GM23338 (cell line): ENCODE measurements at regions not wholly inside any gene's neighbourhood (a gene's known extent, or its start where the extent isn't known, plus 50 kb on each side); places are given as distances from the start of the nearest gene placed in this dataset.

Experiments used
- ATAC-seq: fragments of 200-7000 bp; cut with Tn5 transposase; 3 replicates; pipeline ENCODE4 v1.9.1; 2020
- DNase-seq: peaks from one replicate; pipeline ENCODE4 v3.0.0-alpha.2; 2015; ENCODE audit warnings: low spot score
- H2AFZ ChIP-seq: fragments of 200-600 bp; sonication (generic); 2 replicates; pipeline ENCODE4 v1.8.0; 2016; ENCODE audit warnings: antibody characterized with exemption, mild to moderate bottlenecking, moderate library complexity
- H3F3A ChIP-seq: fragments of 200-600 bp; sonication (generic); replicated peaks from 2 replicates; pipeline ENCODE4 v1.8.0; 2017; ENCODE audit warnings: antibody characterized with exemption, mixed run types, low read depth
- H3K27ac ChIP-seq: fragments of 200-600 bp; sonication (generic); 2 replicates; pipeline ENCODE4 v1.6.1; 2016; ENCODE audit warnings: low read depth
- H3K27me3 ChIP-seq: fragments of 200-600 bp; sonication (generic); 2 replicates; pipeline ENCODE4 v1.8.0; 2016; ENCODE audit warnings: mild to moderate bottlenecking, mixed run types, moderate library complexity; ENCODE audit not compliant: insufficient read depth
- H3K36me3 ChIP-seq: fragments of 200-600 bp; sonication (generic); 2 replicates; pipeline ENCODE4 v1.8.0; 2016; ENCODE audit warnings: mild to moderate bottlenecking; ENCODE audit not compliant: insufficient read depth
- H3K4me1 ChIP-seq: fragments of 200-600 bp; sonication (generic); 2 replicates; pipeline ENCODE4 v1.8.0; 2016; ENCODE audit warnings: mild to moderate bottlenecking, moderate library complexity; ENCODE audit not compliant: insufficient read depth
- H3K4me2 ChIP-seq: fragments of 200-600 bp; sonication (generic); 2 replicates; pipeline ENCODE4 v1.7.1; 2017; ENCODE audit warnings: mixed run types
- H3K4me3 ChIP-seq: fragments of 200-600 bp; sonication (generic); 2 replicates; pipeline ENCODE4 v1.6.1; 2016; ENCODE audit warnings: mixed run types
- H3K79me2 ChIP-seq: fragments of 200-600 bp; sonication (generic); replicated peaks from 2 replicates; pipeline ENCODE4 v1.8.0; 2017; ENCODE audit warnings: mild to moderate bottlenecking; ENCODE audit not compliant: insufficient read depth
- H3K9me2 ChIP-seq: fragments of 200-600 bp; sonication (generic); 2 replicates; pipeline ENCODE4 v1.8.0; 2017; ENCODE audit not compliant: insufficient read depth
- H4K20me1 ChIP-seq: fragments of 200-600 bp; sonication (generic); replicated peaks from 2 replicates; pipeline ENCODE4 v1.8.0; 2017; ENCODE audit warnings: mild to moderate bottlenecking; ENCODE audit not compliant: insufficient read depth
- H3K27ac Mint-ChIP-seq: 2 replicates; pipeline ENCODE4 v1.8.0; 2020; ENCODE audit warnings: inconsistent platforms, mild to moderate bottlenecking, moderate library complexity, mixed read lengths
- H3K27me3 Mint-ChIP-seq: 3 replicates; pipeline ENCODE4 v1.8.0; 2022; ENCODE audit warnings: low read depth, mild to moderate bottlenecking, moderate library complexity, mixed read lengths, inconsistent platforms; ENCODE audit not compliant: insufficient read depth, poor library complexity
- H3K36me3 Mint-ChIP-seq: 3 replicates; pipeline ENCODE4 v1.8.0; 2021; ENCODE audit warnings: low read depth, mild to moderate bottlenecking, inconsistent platforms, moderate library complexity, mixed read lengths
- H3K4me1 Mint-ChIP-seq: 3 replicates; pipeline ENCODE4 v1.8.0; 2020; ENCODE audit warnings: mild to moderate bottlenecking, inconsistent platforms, mixed read lengths
- H3K4me3 Mint-ChIP-seq: 3 replicates; pipeline ENCODE4 v1.8.0; 2021; ENCODE audit warnings: moderate library complexity, mild to moderate bottlenecking, inconsistent platforms, mixed read lengths
- H3K9me3 Mint-ChIP-seq: 3 replicates; pipeline ENCODE4 v1.8.0; 2020; ENCODE audit warnings: moderate library complexity, mild to moderate bottlenecking, inconsistent platforms, mixed read lengths
- CTCF ChIP-seq, 2 experiments: fragments of 200-600 bp in 1 of 2; sonication (generic) in 1 of 2; conservative IDR thresholded peaks; 2 replicates each; pipeline versions ENCODE4 v1.5.1 to v1.6.1; 2016 to 2017; ENCODE audit warnings: antibody characterized with exemption in 2 of 2, low read depth in 2 of 2, mild to moderate bottlenecking in 2 of 2, moderate library complexity in 1 of 2
- ETS1 ChIP-seq: IDR thresholded peaks from 2 replicates; pipeline ENCODE4 v1.6.1; 2016; ENCODE audit warnings: antibody characterized with exemption
- EZH2 ChIP-seq: fragments of 200-600 bp; sonication (generic); IDR thresholded peaks from one replicate; pipeline ENCODE4 v1.8.0; 2017; ENCODE audit warnings: antibody characterized with exemption, mild to moderate bottlenecking, low read depth; ENCODE audit not compliant: unreplicated experiment
- EZH2phosphoT487 ChIP-seq: fragments of 200-600 bp; sonication (generic); IDR thresholded peaks from one replicate; pipeline ENCODE4 v1.8.1; 2018; ENCODE audit warnings: antibody characterized with exemption; ENCODE audit not compliant: unreplicated experiment
- JUNB ChIP-seq: IDR thresholded peaks from one replicate; pipeline ENCODE4 v1.6.1; 2016; ENCODE audit warnings: antibody characterized with exemption; ENCODE audit not compliant: unreplicated experiment
- NANOG ChIP-seq: IDR thresholded peaks from 2 replicates; pipeline ENCODE4 v1.6.1; 2016; ENCODE audit warnings: antibody characterized with exemption, borderline replicate concordance
- POLR2AphosphoS5 ChIP-seq: IDR thresholded peaks from 2 replicates; pipeline ENCODE4 v1.6.1; 2016; ENCODE audit warnings: antibody characterized with exemption, low read depth
- REST ChIP-seq: IDR thresholded peaks from one replicate; pipeline ENCODE4 v1.6.1; 2018; ENCODE audit warnings: antibody characterized with exemption; ENCODE audit not compliant: unreplicated experiment
- STAT1 ChIP-seq: IDR thresholded peaks from one replicate; pipeline ENCODE4 v1.6.1; 2016; ENCODE audit warnings: antibody characterized with exemption; ENCODE audit not compliant: unreplicated experiment
- ZNF114 ChIP-seq: fragments of 250-450 bp; sonication (Bioruptor Pico); IDR thresholded peaks from 2 replicates; pipeline ENCODE4 v1.5.0; 2020; ENCODE audit warnings: mild to moderate bottlenecking, moderate library complexity
- ZNF331 ChIP-seq: fragments of 250-450 bp; sonication (Bioruptor Pico); IDR thresholded peaks from 2 replicates; pipeline ENCODE4 v1.5.0; 2020; ENCODE audit warnings: low read depth, mild to moderate bottlenecking, moderate library complexity
- ZNF462 ChIP-seq: fragments of 250-450 bp; sonication (Bioruptor Pico); IDR thresholded peaks from 2 replicates; pipeline ENCODE4 v1.5.0; 2020; ENCODE audit warnings: mild to moderate bottlenecking, moderate library complexity

GRCh38 chr22:23000657-23001347 is 69.5 kb upstream of the GNAZ start (continued):
- TF ChIP-seq ZNF462 (CRISPR knock-in tag): no peak
- TF ChIP-seq ZNF114 (CRISPR knock-in tag): no peak
- no peak for TF ChIP-seq EZH2phosphoT487
- no peak for TF ChIP-seq POLR2AphosphoS5
- no peak for TF ChIP-seq STAT1
- no peak for TF ChIP-seq JUNB

GRCh38 chr22:23001463-23001862 is 68.9 kb upstream of the GNAZ start:
- no peak overlapping the region for H2AFZ ChIP-seq
- TF ChIP-seq EZH2phosphoT487: no peak
- no peak for TF ChIP-seq ZNF114 (CRISPR knock-in tag)
- TF ChIP-seq CTCF (conservative IDR thresholded peaks at IDR 0.05; ENCODE audit: low read depth in 2 of 2): no peak
- no peak for TF ChIP-seq POLR2AphosphoS5
- no peak for TF ChIP-seq STAT1
- TF ChIP-seq REST: no peak
- TF ChIP-seq EZH2: no peak
- TF ChIP-seq ETS1: no peak
- TF ChIP-seq ZNF331: no peak
- no peak for TF ChIP-seq NANOG
- TF ChIP-seq JUNB: no peak

More at GRCh38 chr22:23001463-23001862, 68.9 kb upstream of the GNAZ start:
- Histone ChIP-seq H3K4me3 (no peak overlapping the region), H3K4me1 (no peaks in the 10 kb centered on the region), H3K27me3 (peaks cover 16% of the 10 kb centered on the region; the same call in 1 of the 2 replicates), H4K20me1 (no peaks in the 10 kb centered on the region), H3K4me2 (no peak overlapping the region), H3K79me2 (no peaks in the 10 kb centered on the region), H3K36me3 (no peaks in the 10 kb centered on the region), H3K27ac (no peak overlapping the region), H3F3A (no peaks in the 10 kb centered on the region), H3K9me2 (no peaks in the 10 kb centered on the region)
- H3K36me3 Mint-ChIP-seq: peaks cover 9% of the 10 kb centered on the region; the same call in 2 of the 3 replicates
- H3K4me1 Mint-ChIP-seq: no peaks in the 10 kb centered on the region
- no peak overlapping the region for H3K4me3 Mint-ChIP-seq
- peaks cover 46% of the 10 kb centered on the region for H3K9me3 Mint-ChIP-seq
- no peak for DNase-seq
- H3K27ac Mint-ChIP-seq: no peak overlapping the region
- ATAC-seq: no peak
- peaks cover 5% of the 10 kb centered on the region for H3K27me3 Mint-ChIP-seq
